Fibroblast of skin of right biceps (primary cell): ENCODE measurements at regions not wholly inside any gene's neighbourhood (a gene's known extent, or its start where the extent isn't known, plus 50 kb on each side); places are given as distances from the start of the nearest gene placed in this dataset.

Experiments
- DNase-seq: peaks from one replicate; pipeline ENCODE4 v3.0.0-alpha.2; 2013

DNA sequence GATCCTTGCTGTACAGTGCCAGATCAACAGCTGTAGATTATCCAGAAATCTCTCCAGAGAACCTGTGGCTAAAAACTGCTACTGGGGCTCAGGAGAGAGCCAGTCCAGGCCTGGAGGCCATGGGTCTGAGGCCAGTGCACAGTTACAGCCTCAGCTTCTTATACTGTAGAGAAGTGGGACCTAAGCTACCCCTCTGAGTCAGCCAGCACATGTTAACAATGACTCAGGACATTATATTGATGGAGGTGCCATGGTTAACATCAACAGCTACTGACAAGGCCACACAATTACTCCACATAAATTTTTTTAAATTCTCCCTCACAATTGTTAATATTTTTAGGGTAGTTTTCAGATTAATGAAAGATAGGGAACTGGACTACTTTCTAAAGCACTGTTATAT is 138.5 kb downstream of the RBM26 start:
- no peak for DNase-seq

DNA sequence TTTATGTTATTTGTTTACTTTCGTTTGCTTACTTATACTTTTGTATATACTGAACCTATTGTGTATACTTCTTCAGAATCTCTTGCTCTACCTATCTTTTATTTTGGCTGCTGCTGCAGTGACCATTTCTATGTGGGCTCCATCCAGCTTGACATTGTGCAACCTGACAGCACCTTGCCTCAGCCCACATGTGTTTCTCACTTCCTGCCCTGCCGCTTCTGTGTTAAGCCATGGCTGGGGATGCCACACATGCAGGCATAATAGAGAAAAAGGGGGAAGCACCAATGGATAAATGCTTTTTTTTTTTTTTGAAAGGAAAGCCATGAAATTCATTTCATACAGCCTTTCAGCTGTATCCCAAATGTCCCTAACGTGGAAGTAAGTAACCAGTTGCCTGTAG is 147.6 kb downstream of the RBM26 start:
- DNase-seq, result no peak

DNA sequence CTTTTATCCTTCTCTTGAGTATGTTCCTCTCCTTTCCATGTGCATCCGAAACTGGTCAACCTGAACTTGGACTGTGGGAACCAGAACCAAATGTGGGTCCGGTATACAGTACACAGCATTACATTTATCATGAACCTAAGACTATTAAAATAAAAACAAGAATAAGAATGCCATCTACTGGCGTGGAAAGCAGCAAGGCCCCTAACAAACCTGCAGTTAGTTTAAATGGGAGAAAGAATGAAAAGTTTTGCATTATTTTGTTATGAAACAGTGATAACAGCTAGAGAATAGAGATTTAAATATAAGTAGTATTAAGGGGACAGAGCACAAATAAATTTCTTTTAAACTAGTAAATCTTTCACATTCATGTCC is 159.5 kb downstream of the RBM26 start:
- no peak for DNase-seq

DNA sequence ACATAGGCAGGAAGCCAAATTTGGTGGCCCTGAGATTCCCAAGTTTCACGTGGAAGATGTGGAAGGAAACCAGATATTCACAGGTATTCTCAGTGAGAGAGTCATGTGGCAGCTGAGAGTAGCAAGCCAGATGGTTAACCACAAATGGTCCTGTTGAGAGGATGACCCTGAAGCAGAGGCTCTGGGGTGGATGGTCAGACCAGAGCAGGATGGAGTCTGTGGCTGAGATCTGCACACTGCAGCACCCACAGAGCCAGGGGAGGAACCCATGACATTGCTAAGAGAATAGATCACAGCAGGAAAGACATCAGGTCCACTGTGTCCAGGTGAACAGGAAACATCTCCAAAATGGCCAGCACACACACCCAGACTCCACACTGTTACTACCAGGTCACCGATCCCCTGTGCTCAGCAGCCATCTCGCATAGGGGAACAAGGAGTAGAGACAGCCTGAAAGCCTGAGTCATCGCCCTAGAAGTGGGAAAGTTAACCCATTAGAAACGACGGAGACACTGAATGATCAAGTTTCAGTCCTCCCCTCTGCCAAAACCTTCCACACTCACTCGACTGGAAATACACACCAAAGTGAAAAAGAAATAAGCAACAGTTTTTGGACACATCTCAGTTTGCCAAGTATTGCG is 160.0 kb downstream of the RBM26 start:
- no peak for DNase-seq

GRCh38 chr13:79241697-79242096 is 164.4 kb downstream of the RBM26 start:
- no peak for DNase-seq

DNA sequence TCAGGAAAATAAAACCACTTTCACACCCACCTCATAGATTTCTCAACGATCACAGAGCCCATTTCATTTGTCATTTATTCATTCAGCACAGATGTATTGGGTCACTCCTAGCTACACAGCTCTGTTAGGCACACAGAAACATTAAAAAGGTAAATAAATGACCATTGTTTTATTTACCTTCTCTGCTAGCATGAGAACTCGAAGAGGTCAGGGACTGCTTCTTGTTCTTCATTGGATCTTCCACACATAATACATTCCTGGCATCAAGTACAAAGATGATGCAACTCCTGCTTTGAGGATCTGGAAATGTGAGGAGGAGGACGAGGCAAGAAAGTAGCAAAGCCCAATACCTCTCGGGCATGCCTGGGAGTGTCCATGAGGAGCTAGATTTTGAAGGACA is 168.1 kb downstream of the RBM26 start:
- no peak for DNase-seq

DNA sequence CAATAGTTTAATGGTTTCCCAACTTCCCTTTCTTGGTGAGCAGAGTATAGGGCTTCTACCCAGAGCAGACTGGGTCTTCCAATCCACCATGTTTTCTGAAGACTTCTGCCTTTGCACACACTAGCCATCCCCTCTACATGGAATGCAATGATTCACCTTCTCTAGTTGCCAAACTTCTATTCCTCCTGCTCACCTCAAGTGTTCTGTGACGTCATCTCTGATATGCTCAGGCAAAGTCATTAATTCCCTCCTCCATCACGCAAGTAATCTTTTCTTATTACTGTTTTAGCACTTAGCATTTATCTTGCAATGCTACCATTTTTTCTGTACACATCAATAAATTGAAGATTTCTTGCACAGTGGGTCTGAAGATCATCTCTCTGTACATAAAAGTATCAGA is 174.2 kb downstream of the RBM26 start:
- DNase-seq, result no peak

GRCh38 chr13:79229761-79230160 is 176.3 kb downstream of the RBM26 start:
- no peak for DNase-seq

GRCh38 chr13:79228972-79229371 is 177.1 kb downstream of the RBM26 start:
- DNase-seq, result no peak

DNA sequence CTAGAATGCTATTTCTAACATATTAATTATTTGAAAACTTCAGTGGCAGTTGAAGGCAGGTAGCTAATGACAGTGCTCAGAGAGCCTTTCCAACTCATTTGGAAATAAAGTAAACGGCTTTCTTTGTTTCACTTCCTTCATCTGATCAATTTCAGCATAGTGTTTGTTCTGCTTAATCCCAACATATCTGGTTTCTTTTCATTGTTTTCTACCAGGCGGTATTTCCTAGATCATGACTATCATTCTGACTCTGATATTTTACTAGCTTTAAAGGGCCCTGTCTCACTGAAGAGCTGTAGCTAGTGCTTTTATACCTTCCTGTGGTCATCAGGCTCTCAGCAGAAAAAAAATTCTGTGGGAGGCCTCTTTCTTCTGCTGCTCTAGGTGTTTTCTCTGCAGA is 178.6 kb downstream of the RBM26 start:
- DNase-seq, result no peak

GRCh38 chr13:79226938-79227337 is 179.1 kb downstream of the RBM26 start:
- no peak for DNase-seq

DNA sequence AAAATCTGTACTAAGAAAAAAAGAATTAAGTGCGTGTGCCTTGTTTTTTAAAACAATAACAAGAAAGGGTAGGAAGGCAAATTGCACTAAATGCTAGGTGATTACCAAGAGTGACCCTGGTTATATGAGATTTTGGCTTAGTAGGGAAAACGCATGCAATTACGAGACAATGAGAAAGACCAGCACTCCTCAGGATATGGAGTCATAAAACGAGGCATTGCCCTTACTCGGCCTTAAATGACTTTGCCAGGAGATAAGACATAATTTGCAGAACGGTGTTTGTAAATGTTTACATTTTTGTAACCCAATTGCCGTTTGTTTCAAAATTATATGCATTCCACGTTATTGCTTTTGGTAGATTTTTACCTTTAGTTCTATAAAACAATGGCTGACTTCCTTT is 179.8 kb downstream of the RBM26 start:
- no peak for DNase-seq

DNA sequence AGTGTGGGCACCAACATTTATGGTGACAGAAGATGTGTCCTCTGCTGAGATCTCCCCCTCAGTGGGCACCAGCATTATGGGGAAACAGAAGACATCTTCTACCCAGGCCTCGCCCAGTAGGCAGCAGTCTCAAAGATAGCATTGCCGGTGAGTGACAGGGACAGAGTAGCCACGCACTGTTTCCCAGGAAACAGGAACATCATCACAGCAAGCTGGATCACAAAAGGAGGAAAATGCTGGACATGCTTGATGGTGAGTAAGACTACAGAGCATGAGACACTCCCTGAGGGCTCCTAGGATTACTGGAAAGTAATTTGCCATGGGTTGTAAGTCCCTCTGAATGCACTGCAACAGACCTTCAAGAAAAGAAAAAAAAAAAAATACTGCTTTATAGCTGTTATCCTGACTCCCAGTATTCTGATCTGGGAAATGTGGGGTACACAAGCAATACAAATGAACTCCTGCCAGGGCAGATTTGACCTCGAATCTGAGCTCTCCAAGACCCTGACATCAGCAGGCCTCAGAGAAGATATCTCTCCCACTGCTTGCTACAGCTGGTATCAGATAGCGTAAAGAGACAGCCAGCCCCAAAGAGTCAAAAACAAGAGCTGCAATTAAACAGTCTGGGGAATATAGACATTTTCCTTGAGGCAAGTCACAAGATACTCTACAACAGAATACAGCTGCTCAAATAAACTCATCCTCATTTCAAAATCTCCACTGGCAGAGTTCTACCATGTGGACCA is 180.4 kb downstream of the RBM26 start:
- no peak for DNase-seq

GRCh38 chr13:79222427-79223205 is 183.4 kb downstream of the RBM26 start:
- DNase-seq, result no peak

DNA sequence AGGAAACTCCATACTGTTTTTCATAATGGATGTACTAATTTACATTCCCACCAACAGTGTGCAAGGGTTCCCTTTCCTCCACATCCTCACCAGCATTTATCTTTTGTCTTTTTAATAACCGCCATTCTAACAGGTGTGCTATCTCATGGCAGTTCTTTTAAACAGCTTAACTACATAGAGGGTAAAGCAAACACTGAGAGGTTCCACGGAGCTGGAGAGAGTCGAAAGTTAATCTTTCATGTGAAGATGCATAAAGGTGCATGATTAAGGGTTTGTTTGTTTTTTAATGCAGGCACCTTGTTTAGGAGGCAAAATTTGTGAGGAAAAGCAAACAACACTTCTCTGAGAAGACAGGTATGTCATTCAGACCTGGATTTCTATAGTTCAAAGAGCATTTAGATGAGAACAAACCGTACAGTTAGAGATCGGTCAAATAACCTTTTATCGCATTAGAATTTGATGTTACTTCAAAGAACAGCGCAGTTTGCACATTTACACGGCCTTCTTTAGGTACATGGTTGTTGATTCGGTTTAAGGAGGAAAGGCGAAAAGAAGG is 193.9 kb downstream of the RBM26 start:
- DNase-seq, result no peak

DNA sequence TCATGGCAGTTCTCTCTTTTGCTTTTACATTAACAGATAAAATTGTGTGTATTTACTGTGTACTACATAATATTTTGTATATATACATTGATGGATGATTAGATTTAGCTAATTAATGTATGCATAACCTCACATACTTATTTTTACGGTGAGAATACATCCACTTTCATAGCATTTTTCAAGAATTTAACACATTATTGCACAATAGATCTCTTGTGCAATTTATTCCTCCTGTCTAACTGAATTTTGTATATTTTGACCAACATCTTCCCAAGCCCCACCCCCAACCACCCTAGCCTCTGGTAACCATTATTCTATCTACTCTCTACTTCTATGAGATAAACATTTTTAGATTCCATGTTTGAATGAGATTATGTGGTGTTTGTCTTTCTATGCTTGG is 194.7 kb downstream of the RBM26 start:
- no peak for DNase-seq

- DNase-seq, result no peak
These were observed 208.1 kb downstream of the RBM26 start for GRCh38 chr13:79197933-79198332.

- DNase-seq, result no peak
These were observed 209.2 kb downstream of the RBM26 start for GRCh38 chr13:79196843-79197242.

DNA sequence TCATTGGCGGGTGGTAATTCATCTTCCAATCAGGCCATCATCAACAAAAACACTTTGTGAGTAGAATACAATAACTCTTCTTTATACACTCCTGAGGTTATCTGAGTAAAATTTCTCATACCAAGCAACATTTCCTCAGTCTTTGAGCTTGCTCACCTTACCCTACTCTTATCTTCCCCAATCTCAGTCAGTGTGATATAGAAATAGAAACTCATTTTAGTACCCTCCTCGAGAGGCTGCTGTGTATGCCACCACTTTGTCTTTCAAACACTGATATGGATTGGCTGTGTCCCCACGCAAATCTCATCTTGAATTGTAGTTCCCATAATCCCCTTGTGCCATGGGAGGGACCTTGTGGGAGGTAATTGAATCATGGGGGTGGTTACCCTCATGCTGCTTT is 209.7 kb downstream of the RBM26 start:
- DNase-seq, result no peak

DNA sequence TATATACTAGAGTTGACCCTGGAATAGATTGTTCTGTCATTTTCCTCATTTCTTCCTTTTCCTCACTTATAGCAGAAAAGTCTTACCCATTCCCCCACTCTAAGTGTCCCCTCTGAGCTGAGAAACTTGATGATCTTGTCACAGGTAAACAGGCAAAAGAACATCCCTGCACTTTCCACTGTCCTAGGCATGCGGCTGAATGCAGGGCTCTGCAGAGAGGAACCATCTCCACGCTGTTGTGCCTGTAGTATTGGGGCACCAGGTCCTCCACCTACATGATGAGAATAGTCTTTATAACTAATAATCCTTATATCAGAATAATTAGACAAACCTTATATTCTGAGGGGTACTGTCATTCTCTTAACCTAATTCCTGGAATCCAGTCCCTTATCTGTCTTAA is 211.3 kb downstream of the RBM26 start:
- DNase-seq, result no peak

DNA sequence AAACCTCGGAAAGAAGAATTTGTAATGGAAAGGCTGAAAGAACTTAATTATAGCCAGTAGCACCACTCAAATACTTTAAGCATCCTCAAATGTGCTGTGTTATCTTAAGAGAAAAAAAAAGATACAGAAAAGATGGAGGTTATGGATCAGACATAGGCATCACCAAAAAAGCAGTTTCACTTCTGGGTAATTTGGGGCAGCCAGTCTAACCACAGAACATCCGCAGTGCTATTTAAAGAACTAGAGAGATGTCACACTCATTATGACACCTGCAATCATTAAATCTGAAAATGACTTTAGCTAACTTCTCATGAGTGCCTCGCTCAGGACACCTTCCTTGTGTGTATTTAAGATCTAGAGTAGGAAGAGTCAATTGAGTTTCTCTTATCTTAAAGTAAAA is 211.8 kb downstream of the RBM26 start:
- DNase-seq, result no peak

- no peak for DNase-seq
These were observed 214.6 kb downstream of the RBM26 start for GRCh38 chr13:79191501-79191900.

DNA sequence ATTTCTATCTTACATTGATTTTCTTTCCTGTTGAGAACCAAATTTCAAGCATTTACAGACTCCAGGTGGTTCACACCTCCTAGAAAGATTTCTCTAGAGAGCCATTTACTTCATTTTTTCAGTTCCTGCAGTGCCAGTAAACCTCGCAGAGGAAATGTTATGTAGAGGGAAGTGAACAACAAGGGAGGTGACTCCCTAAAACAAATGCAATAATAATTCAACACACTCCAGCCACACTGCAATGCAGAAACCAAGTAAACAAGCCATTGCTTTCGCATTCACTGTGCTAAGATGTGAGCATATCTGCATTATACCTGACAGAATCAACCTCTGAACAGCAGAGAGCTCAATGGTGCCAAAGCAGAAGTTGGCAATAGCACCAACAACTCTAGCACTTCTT is 215.1 kb downstream of the RBM26 start:
- no peak for DNase-seq
